Nephron (organoid): ENCODE measurements at regions not wholly inside any gene's neighbourhood (a gene's known extent, or its start where the extent isn't known, plus 50 kb on each side); places are given as distances from the start of the nearest gene placed in this dataset.

Source experiments
- H3K27ac Mint-ChIP-seq, 3 experiments: 2 replicates each; pipeline ENCODE4 v1.8.0; 2020; ENCODE audit warnings: mixed read lengths in 3 of 3, mild to moderate bottlenecking in 2 of 3, moderate library complexity in 1 of 3
- H3K27me3 Mint-ChIP-seq: 2 replicates; pipeline ENCODE4 v1.8.0; 2021; ENCODE audit warnings: low read depth, mild to moderate bottlenecking, moderate library complexity, mixed read lengths
- H3K36me3 Mint-ChIP-seq: 2 replicates; pipeline ENCODE4 v1.8.0; 2020; ENCODE audit warnings: low read depth, mixed read lengths
- H3K4me1 Mint-ChIP-seq: 2 replicates; pipeline ENCODE4 v1.8.0; 2020; ENCODE audit warnings: mixed read lengths
- H3K4me3 Mint-ChIP-seq, 3 experiments: 2 replicates each; pipeline ENCODE4 v1.8.0; 2020; ENCODE audit warnings: mild to moderate bottlenecking in 3 of 3, mixed read lengths in 3 of 3, moderate library complexity in 2 of 3
- H3K9me3 Mint-ChIP-seq: 2 replicates; pipeline ENCODE4 v1.8.0; 2020; ENCODE audit warnings: mixed read lengths
- TF ChIP-seq, protein P1 (sequence below), 3 experiments: fragments of 200-600 bp; sonication (generic); IDR thresholded peaks; one replicate each; pipeline ENCODE4 v1.5.0; 2021; ENCODE audit warnings: antibody characterized with exemption in 3 of 3; ENCODE audit not compliant: unreplicated experiment in 3 of 3

GRCh38 chr7:18081617-18082016, 54.0 kb upstream of the PRPS1L1 start:
- peaks cover 30% of the 10 kb centered on the region for H3K9me3 Mint-ChIP-seq
- H3K4me1 Mint-ChIP-seq = no peaks in the 10 kb centered on the region

GRCh38 chr7:18082169-18082568, 54.5 kb upstream of the PRPS1L1 start:
- TF ChIP-seq, protein P1, sequence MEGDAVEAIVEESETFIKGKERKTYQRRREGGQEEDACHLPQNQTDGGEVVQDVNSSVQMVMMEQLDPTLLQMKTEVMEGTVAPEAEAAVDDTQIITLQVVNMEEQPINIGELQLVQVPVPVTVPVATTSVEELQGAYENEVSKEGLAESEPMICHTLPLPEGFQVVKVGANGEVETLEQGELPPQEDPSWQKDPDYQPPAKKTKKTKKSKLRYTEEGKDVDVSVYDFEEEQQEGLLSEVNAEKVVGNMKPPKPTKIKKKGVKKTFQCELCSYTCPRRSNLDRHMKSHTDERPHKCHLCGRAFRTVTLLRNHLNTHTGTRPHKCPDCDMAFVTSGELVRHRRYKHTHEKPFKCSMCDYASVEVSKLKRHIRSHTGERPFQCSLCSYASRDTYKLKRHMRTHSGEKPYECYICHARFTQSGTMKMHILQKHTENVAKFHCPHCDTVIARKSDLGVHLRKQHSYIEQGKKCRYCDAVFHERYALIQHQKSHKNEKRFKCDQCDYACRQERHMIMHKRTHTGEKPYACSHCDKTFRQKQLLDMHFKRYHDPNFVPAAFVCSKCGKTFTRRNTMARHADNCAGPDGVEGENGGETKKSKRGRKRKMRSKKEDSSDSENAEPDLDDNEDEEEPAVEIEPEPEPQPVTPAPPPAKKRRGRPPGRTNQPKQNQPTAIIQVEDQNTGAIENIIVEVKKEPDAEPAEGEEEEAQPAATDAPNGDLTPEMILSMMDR (IDR thresholded peaks at IDR 0.05; ENCODE audit: unreplicated experiment in 3 of 3) = no peak
- no peak overlapping the region for H3K27ac Mint-ChIP-seq
- peaks cover 15% of the 10 kb centered on the region for H3K27me3 Mint-ChIP-seq
- no peaks in the 10 kb centered on the region for H3K4me1 Mint-ChIP-seq
- peaks cover 30% of the 10 kb centered on the region for H3K9me3 Mint-ChIP-seq
- H3K4me3 Mint-ChIP-seq = no peak overlapping the region
- peaks cover 5% of the 10 kb centered on the region for H3K36me3 Mint-ChIP-seq

More at GRCh38 chr7:18081617-18082016, 54.0 kb upstream of the PRPS1L1 start:
- Mint-ChIP-seq H3K4me3 (no peak overlapping the region), H3K27me3 (peaks cover 11% of the 10 kb centered on the region), H3K36me3 (peaks cover 5% of the 10 kb centered on the region), H3K27ac (no peak overlapping the region)
- TF ChIP-seq, protein P1 (IDR thresholded peaks at IDR 0.05; ENCODE audit: unreplicated experiment in 3 of 3) = no peak

DNA sequence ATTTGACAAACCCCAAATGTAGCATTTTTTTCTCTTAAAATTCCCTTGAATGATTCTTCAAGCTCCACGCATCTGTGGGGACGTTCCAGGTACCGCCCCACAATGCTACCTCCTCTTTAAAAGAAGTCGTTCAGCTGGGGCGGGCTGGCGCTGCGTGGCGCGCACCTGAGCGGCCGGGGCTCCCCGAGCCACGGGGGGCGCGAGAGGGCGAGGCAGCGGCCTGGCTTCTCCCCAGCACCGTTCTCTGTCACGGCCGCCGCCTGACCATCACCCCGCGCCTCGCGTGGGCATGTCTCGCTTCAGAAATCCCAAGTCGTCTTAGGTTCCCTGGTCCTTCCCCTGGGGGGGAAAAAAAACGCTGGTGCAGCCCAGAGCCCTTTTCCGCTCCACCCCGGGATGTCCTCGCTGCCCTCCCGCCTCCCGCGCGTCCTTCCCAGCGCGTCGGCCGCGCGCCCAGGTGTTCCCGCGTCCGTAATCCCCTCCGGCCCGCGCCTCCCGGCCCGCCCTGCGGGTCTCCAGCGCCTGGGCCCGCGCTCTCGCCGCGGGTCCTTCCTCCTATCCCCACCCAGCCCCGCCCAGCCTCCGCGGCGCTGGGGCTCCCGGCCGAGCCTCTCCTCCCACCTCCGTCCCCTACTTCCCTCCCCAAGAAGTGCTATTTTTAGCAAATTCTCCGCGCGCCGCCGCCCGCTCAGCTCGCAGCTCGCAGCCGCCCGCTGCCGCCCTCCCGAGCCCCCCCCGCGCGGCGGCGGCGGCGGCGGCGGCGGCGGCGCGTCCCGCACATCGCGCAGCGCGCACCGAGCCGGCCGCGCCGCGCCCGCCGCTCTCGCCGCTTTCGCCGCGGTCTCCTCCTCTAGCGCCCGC, 58.7 kb upstream of the PRPS1L1 start:
- TF ChIP-seq, protein P1 (IDR thresholded peaks at IDR 0.05; ENCODE audit: unreplicated experiment in 3 of 3) = no peak
- H3K36me3 Mint-ChIP-seq = peaks cover 5% of the 10 kb centered on the region
- peaks cover 50% of the 10 kb centered on the region for H3K27me3 Mint-ChIP-seq
- peak overlapping the region; percentile 90 to 92 (median 90) for H3K4me3 Mint-ChIP-seq
- H3K4me1 Mint-ChIP-seq = peaks cover 6% of the 10 kb centered on the region
- no peak overlapping the region for H3K27ac Mint-ChIP-seq
- H3K9me3 Mint-ChIP-seq = peaks cover 19% of the 10 kb centered on the region

DNA sequence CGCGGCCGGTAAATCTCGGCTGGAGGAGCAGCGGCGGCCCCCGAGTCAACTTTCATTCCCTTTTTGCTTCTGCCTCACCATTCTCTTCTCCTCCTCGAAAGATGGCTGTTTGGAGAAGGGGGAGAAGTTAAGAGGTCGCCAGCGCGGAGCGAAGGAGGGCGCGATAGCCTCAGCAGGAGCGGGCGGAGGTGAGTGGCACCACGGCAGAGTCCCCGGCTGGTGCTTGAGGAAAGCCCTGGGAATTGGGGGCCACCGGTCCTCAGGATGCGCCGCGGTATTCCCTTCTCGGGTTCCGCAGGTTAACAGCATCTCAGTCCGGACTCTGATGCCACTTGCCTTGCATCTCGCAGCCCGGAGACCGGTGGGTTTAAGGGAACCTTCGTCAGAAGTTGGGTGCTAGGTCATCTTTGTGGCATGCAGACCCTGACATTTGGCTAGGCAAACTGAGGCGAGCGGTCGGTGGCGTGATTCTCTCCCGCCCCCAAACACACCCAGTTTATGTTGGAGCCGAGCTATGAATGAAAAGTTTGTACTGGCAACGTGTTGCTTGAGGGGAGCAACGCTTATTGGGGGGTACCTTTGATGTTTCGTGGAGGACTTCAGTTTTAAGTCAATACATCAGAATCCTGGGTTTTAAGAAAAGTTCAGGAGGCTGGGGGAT, 59.5 kb upstream of the PRPS1L1 start:
- TF ChIP-seq, protein P1 (IDR thresholded peaks at IDR 0.05; ENCODE audit: unreplicated experiment in 3 of 3) = no peak
- H3K27me3 Mint-ChIP-seq = peaks cover 50% of the 10 kb centered on the region
- peaks cover 6% of the 10 kb centered on the region for H3K4me1 Mint-ChIP-seq
- H3K36me3 Mint-ChIP-seq = no peaks in the 10 kb centered on the region
- H3K27ac Mint-ChIP-seq = no peak overlapping the region
- peaks cover 11% of the 10 kb centered on the region for H3K9me3 Mint-ChIP-seq
- peak overlapping the region; percentile 90 to 92 (median 90) for H3K4me3 Mint-ChIP-seq

DNA sequence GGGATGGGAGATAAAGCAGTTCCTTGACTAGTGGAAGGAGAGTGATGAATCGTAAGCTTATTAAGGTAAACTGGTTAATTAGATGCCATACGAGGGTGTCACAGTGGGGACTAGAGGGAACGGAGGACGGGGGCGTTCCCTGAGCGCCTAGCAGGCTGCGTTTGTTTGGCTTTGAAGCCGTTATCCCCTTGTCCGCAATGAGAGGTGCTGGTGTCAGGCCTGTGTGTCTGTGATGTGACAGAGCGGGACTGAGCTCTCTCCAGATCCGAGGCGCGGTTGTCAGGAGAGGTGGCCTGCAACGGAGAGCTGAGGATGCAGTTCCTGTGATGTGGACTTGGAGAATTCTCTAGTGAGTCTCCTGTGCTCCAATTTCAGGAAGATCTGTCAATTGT, 60.0 kb upstream of the PRPS1L1 start:
- TF ChIP-seq, protein P1 (IDR thresholded peaks at IDR 0.05; ENCODE audit: unreplicated experiment in 3 of 3) = no peak
- peak overlapping the region; percentile 90 to 92 (median 90) for H3K4me3 Mint-ChIP-seq
- no peaks in the 10 kb centered on the region for H3K36me3 Mint-ChIP-seq
- no peak overlapping the region for H3K27ac Mint-ChIP-seq
- peaks cover 6% of the 10 kb centered on the region for H3K4me1 Mint-ChIP-seq
- peaks cover 53% of the 10 kb centered on the region for H3K27me3 Mint-ChIP-seq
- peaks cover 8% of the 10 kb centered on the region for H3K9me3 Mint-ChIP-seq
